HG03108 (cell line): ENCODE measurements at regions not wholly inside any gene's neighbourhood (a gene's known extent, or its start where the extent isn't known, plus 50 kb on each side); places are given as distances from the start of the nearest gene placed in this dataset.
"Not testable (repeated sequence)": the region's sequence is repeated elsewhere in the genome, so short reads cannot be mapped to it uniquely, and the experiment has no call there.

Source experiments
- ATAC-seq: cut with Tn5 transposase; IDR thresholded peaks from one replicate; pipeline ENCODE4 v1.9.1; 2021; ENCODE audit warnings: moderate library complexity; ENCODE audit not compliant: unreplicated experiment

- no peak for ATAC-seq
These were observed 115.5 kb downstream of the BUB3 start for GRCh38 chr10:123269675-123270074.

GRCh38 chr10:123270221-123270620 lies 116.0 kb downstream of the BUB3 start:
- no peak for ATAC-seq

- no peak for ATAC-seq
These were observed 116.6 kb downstream of the BUB3 start for GRCh38 chr10:123270806-123271205.

- ATAC-seq: no peak
These were observed 118.0 kb downstream of the BUB3 start for GRCh38 chr10:123272171-123272570.

- ATAC-seq: no peak
These were observed 120.3 kb downstream of the BUB3 start for GRCh38 chr10:123274306-123275135.

- ATAC-seq: no peak
These were observed 120.9 kb downstream of the BUB3 start for GRCh38 chr10:123275136-123275564.

GRCh38 chr10:123278445-123278844 lies 124.2 kb downstream of the BUB3 start:
- no peak for ATAC-seq

- ATAC-seq: not testable (repeated sequence)
These were observed 129.2 kb downstream of the BUB3 start for GRCh38 chr10:123283371-123283770.

GRCh38 chr10:123284022-123284421 lies 129.8 kb downstream of the BUB3 start:
- no peak for ATAC-seq

- no peak for ATAC-seq
These were observed 133.5 kb downstream of the BUB3 start for GRCh38 chr10:123287594-123288247.

- no peak for ATAC-seq
These were observed 135.2 kb downstream of the BUB3 start for GRCh38 chr10:123289432-123289831.

GRCh38 chr10:123294109-123294508 lies 139.9 kb downstream of the BUB3 start:
- ATAC-seq: no peak

- no peak for ATAC-seq
These were observed 140.7 kb downstream of the BUB3 start for GRCh38 chr10:123294886-123295285.

- no peak for ATAC-seq
These were observed 141.4 kb downstream of the BUB3 start for GRCh38 chr10:123295644-123296043.

GRCh38 chr10:123297175-123297574 lies 143.0 kb downstream of the BUB3 start:
- no peak for ATAC-seq

GRCh38 chr10:123298583-123298982 lies 144.4 kb downstream of the BUB3 start:
- ATAC-seq: no peak

- ATAC-seq: no peak
These were observed 145.4 kb downstream of the BUB3 start for GRCh38 chr10:123299598-123299997.

- ATAC-seq: no peak
These were observed 147.1 kb downstream of the BUB3 start for GRCh38 chr10:123301077-123301857.

GRCh38 chr10:123303581-123304337 lies 149.6 kb downstream of the BUB3 start:
- no peak for ATAC-seq

GRCh38 chr10:123305671-123306070 lies 151.5 kb downstream of the BUB3 start:
- ATAC-seq: no peak

GRCh38 chr10:123306290-123306689 lies 152.1 kb downstream of the BUB3 start:
- no peak for ATAC-seq
